RWPE2 (cell line): ENCODE measurements at regions not wholly inside any gene's neighbourhood (a gene's known extent, or its start where the extent isn't known, plus 50 kb on each side); places are given as distances from the start of the nearest gene placed in this dataset.
"Not testable (repeated sequence)": the region's sequence is repeated elsewhere in the genome, so short reads cannot be mapped to it uniquely, and the experiment has no call there.

ENCODE experiments used
- ATAC-seq: fragments of 200-7000 bp; cut with Tn5 transposase; 3 replicates; pipeline ENCODE4 v1.9.1; 2021; ENCODE audit warnings: low read depth
- DNase-seq: peaks from one replicate; pipeline ENCODE4 v3.0.0-alpha.2; 2020; ENCODE audit warnings: low spot score
- H3K27ac ChIP-seq: fragments of 450-650 bp; 2 replicates; pipeline ENCODE4 v1.5.1; 2017; ENCODE audit warnings: mild to moderate bottlenecking; ENCODE audit not compliant: poor library complexity, severe bottlenecking
- H3K27me3 ChIP-seq: fragments of 250-450 bp; sonication (Bioruptor Pico); 2 replicates; pipeline ENCODE4 v1.5.1; 2021; ENCODE audit warnings: mild to moderate bottlenecking, moderate library complexity; ENCODE audit not compliant: insufficient read depth, poor library complexity, severe bottlenecking
- H3K36me3 ChIP-seq: fragments of 250-450 bp; sonication (Bioruptor Pico); 2 replicates; pipeline ENCODE4 v1.5.1; 2020; ENCODE audit warnings: low read depth, mild to moderate bottlenecking, moderate library complexity
- H3K4me1 ChIP-seq: fragments of 250-450 bp; sonication (Bioruptor Pico); 2 replicates; pipeline ENCODE4 v1.5.1; 2021; ENCODE audit warnings: mild to moderate bottlenecking, moderate library complexity; ENCODE audit not compliant: insufficient read depth, poor library complexity, severe bottlenecking
- H3K4me3 ChIP-seq: fragments of 250-450 bp; sonication (Bioruptor Pico); 2 replicates; pipeline ENCODE4 v1.5.1; 2021; ENCODE audit warnings: mild to moderate bottlenecking, moderate library complexity; ENCODE audit not compliant: severe bottlenecking
- H3K9me3 ChIP-seq: fragments of 250-450 bp; sonication (Bioruptor Pico); 2 replicates; pipeline ENCODE4 v1.5.1; 2021; ENCODE audit warnings: mild to moderate bottlenecking, moderate library complexity; ENCODE audit not compliant: severe bottlenecking
- TF ChIP-seq, protein P1 (sequence below): fragments of 450-650 bp; IDR thresholded peaks from one replicate; pipeline ENCODE4 v1.5.1; 2017; ENCODE audit warnings: mild to moderate bottlenecking, moderate library complexity; ENCODE audit not compliant: poor library complexity, severe bottlenecking

DNA sequence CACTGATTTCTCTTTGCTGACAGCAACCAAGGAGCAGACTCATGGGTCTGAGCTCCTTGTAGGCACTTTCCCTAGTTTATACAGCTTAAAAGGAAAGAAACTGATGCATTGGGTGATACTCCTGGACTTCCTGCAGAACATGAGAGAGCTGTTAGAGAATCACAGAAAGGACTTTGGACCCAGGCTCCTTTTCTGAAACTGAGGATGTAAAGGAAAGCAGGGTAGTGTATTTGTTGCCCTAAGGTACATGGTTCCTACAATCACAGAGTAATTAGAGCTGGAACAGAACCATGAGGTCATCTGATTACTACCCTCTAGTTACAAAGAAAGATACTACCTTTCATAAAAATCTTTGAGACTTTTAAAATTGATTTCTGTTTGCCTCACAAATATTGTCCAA lies 477.1 kb upstream of the SPTLC3 start:
- H3K27me3 ChIP-seq = no peaks in the 10 kb centered on the region
- DNase-seq = no peak
- no peak for ATAC-seq
- no peaks in the 10 kb centered on the region for H3K36me3 ChIP-seq
- H3K4me1 ChIP-seq = no peaks in the 10 kb centered on the region
- H3K9me3 ChIP-seq = no peaks in the 10 kb centered on the region
- TF ChIP-seq, protein P1, sequence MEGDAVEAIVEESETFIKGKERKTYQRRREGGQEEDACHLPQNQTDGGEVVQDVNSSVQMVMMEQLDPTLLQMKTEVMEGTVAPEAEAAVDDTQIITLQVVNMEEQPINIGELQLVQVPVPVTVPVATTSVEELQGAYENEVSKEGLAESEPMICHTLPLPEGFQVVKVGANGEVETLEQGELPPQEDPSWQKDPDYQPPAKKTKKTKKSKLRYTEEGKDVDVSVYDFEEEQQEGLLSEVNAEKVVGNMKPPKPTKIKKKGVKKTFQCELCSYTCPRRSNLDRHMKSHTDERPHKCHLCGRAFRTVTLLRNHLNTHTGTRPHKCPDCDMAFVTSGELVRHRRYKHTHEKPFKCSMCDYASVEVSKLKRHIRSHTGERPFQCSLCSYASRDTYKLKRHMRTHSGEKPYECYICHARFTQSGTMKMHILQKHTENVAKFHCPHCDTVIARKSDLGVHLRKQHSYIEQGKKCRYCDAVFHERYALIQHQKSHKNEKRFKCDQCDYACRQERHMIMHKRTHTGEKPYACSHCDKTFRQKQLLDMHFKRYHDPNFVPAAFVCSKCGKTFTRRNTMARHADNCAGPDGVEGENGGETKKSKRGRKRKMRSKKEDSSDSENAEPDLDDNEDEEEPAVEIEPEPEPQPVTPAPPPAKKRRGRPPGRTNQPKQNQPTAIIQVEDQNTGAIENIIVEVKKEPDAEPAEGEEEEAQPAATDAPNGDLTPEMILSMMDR = no peak
- no peak overlapping the region for H3K4me3 ChIP-seq
- no peak overlapping the region for H3K27ac ChIP-seq

DNA sequence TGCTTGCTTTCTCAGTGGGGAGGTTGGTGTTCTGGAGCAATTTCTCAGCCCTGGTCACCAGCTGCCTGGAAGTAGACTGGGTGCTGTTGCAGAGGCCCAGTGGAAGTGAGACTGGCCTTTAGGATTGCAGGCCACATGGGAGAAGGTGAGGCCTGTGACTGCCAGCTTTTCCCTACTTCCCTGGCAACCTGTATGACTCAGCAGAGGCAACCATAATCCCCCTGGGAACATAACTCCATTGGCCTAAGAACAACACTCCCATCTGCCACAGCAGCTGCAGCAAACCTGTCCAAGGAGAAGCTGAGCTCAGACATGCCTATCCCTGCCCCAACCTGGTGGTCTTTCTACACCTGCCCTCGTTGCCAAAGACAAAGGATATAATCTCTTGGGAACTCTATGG lies 473.5 kb upstream of the SPTLC3 start:
- ATAC-seq (peak; percentile 25; the same call in 1 of the 3 replicates), DNase-seq (no peak)
- no peaks in the 10 kb centered on the region for H3K4me1 ChIP-seq
- no peaks in the 10 kb centered on the region for H3K27me3 ChIP-seq
- no peak overlapping the region for H3K4me3 ChIP-seq
- TF ChIP-seq, protein P1 = no peak
- no peaks in the 10 kb centered on the region for H3K9me3 ChIP-seq
- H3K36me3 ChIP-seq = no peaks in the 10 kb centered on the region
- no peak overlapping the region for H3K27ac ChIP-seq

DNA sequence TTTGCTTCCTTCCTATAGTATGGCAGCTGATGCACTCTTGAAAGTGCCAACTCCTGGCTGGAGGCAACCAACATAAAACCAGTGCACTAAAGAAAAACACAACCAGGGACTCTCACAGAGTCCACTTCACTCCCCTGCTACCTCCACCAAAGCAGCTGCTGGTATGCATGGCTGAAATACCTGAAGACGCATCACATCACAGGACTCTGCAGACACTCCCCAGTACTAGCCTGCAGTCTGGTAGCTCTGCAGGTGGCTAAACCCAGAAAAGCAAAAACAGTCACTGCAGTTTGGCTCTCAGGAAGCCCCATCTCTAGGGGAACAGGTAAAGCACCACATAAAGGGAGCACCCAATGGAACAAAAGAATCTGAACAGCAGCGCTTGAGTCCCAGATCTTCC lies 473.0 kb upstream of the SPTLC3 start:
- Histone ChIP-seq H3K9me3 (no peaks in the 10 kb centered on the region), H3K27ac (no peak overlapping the region), H3K4me3 (no peak overlapping the region), H3K36me3 (no peaks in the 10 kb centered on the region), H3K27me3 (no peaks in the 10 kb centered on the region), H3K4me1 (no peaks in the 10 kb centered on the region)
- no peak for DNase-seq
- no peak for ATAC-seq
- TF ChIP-seq, protein P1 = no peak

DNA sequence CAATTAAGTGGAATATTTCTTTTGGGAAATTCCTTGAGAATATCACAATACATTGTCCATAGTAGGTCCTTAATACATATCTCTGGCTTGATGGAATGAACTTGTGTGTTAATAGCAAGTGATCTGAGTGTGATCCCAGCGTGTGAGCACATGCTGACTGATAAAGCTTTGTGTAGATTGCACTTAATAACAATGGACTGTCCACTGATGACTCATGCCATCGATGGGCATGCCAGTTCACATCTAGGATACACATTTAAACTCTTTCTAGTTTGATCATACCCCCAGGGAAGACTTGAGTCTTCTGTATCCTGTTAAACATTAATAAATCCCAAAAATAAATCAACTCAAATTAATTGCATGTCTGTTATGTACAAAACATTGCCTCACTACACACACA lies 454.3 kb upstream of the SPTLC3 start:
- H3K9me3 ChIP-seq = peaks cover 2% of the 10 kb centered on the region

DNA sequence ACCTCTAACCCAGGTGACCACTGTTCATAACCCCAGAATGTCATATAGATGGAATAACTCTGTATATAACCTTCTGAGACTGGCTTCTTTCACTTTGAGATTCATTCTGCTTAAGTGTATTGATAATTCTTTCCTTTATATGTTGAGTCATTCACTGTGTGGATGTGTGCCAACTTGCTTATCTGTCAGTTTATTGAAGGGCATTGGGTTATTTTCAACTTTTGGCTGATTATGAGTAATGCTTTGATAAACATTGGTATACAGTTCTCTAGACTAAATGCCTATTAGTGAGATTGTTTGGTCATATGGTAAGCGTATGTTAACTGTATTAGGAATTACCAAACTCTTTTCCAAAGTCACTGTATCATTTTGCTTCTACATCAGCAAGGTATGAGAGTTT lies 453.4 kb upstream of the SPTLC3 start:
- no peak overlapping the region for H3K4me3 ChIP-seq
- no peak for DNase-seq
- H3K4me1 ChIP-seq = peaks cover 11% of the 10 kb centered on the region
- TF ChIP-seq, protein P1 = no peak
- H3K27ac ChIP-seq = no peak overlapping the region
- peak; percentile 51 for ATAC-seq
- H3K27me3 ChIP-seq = peaks cover 6% of the 10 kb centered on the region
- peaks cover 2% of the 10 kb centered on the region for H3K9me3 ChIP-seq
- H3K36me3 ChIP-seq = no peaks in the 10 kb centered on the region

More for the DNA sequence above, 454.3 kb upstream of the SPTLC3 start:
- ATAC-seq (peak; percentile 86), DNase-seq (no peak)
- TF ChIP-seq, protein P1 = no peak
- Histone ChIP-seq H3K4me1 (peaks cover 11% of the 10 kb centered on the region), H3K27ac (no peak overlapping the region), H3K36me3 (no peaks in the 10 kb centered on the region), H3K4me3 (no peak overlapping the region), H3K27me3 (peaks cover 6% of the 10 kb centered on the region)

DNA sequence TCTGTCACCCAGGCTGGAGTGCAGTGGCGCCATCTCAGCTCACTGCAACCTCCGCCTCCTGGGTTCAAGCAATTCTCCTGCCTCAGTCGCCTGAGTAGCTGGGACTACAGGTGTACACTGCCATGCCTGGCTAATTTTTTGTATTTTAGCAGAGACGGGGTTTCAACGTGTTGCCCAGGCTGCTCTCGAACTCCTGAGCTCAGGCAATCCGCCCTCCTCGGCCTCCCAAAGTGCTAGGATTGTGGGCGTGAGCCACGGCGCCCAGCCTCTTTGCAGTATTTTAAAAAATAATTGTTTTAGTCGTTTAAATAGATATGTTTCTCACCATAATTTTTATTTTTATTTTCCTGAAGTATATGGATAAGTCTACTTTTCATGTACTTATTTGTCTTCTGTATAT lies 452.9 kb upstream of the SPTLC3 start:
- not testable (repeated sequence) for DNase-seq, H3K36me3 ChIP-seq, H3K27ac ChIP-seq, H3K4me3 ChIP-seq, ATAC-seq, H3K9me3 ChIP-seq, H3K27me3 ChIP-seq
- H3K4me1 ChIP-seq = peaks cover 11% of the 10 kb centered on the region
